Astrocyte of the hippocampus (primary cell): ENCODE measurements at regions not wholly inside any gene's neighbourhood (a gene's known extent, or its start where the extent isn't known, plus 50 kb on each side); places are given as distances from the start of the nearest gene placed in this dataset.

Source experiments
- DNase-seq: peaks from one replicate; pipeline ENCODE4 v3.0.0; 2011; ENCODE audit warnings: low read depth, low spot score

GRCh38 chr4:133483600-133484246 lies 334.6 kb downstream of the PCDH10 start:
- DNase-seq = peak; percentile 54

DNA sequence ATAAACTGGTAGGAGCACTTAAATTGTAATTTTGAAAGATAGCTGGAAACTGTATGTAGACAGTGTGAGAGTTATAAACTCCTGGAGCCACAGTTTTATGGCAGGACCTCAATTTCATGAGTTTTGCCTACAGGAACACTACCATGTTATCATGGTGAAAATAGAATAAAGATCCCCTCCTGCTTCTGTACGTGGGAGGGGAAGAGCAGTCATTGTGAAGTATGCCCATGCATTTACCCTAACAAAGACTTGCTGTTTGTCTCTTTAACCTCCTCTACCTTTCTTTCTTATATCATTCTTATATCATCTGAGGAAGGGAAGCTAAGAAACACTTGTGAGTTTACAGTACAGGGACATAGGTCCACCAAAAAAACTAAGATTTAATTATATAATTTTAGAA lies 327.0 kb downstream of the PCDH10 start:
- DNase-seq = no peak

GRCh38 chr4:133474501-133474900 lies 325.4 kb downstream of the PCDH10 start:
- DNase-seq = no peak

GRCh38 chr4:133472244-133472643 lies 323.1 kb downstream of the PCDH10 start:
- no peak for DNase-seq

GRCh38 chr4:133467290-133467947 lies 318.3 kb downstream of the PCDH10 start:
- no peak for DNase-seq

DNA sequence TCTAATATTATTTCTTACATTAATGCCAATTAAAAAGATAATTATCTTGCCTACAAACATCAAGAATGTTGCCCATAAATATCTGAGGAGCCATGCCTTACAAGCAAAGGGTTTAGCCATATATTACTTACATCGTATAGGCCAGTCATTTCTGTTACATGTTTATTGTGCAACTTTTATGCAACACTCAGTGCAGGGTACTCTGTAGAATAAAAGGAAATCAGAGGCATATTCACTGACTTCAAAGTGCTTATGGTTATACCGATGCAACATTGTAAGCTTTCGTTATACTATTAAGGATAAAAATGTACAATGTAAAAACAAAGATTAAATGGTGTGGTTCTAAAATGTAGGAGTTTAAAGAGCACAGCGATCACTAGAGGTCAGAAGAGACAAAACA lies 315.9 kb downstream of the PCDH10 start:
- DNase-seq = no peak

GRCh38 chr4:133464311-133464710 lies 315.2 kb downstream of the PCDH10 start:
- DNase-seq = no peak

GRCh38 chr4:133452678-133453077 lies 303.6 kb downstream of the PCDH10 start:
- no peak for DNase-seq

DNA sequence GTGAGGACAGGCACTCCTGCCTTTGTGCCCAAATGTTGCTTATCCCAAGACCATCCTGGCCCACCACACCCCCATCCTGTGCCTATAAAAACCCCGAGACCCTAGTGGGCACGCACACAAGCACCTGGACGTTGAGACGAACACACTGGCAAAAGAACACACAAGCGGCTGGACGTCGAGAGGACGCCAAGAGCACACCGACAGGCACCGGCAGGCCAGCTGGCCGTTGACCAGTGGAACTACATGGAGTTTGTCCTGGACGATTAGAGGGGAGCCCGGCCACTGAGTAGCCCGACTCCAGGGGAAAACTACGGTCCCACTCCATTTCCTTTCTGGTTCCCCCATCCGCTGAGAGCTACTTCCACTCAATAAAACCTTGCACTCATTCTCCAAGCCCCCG lies 301.7 kb downstream of the PCDH10 start:
- no peak for DNase-seq

DNA sequence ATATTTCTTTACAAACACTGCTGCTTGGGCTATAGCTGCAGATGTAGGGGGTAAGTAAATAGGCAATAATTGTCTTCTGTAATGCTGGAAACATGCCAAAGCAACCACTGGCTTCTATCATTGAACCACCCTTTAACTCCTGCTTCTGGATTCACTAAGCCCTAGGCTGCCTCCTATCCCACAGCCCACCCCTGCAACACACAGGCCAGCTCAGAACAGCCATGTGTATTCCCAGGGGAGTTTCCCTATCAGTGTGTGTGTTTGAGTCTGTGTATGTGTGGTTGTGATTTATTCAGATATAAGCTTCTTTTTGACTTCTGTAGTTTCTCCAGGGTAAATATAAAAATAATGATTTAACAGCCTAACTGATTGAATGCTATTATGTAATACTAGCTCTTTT lies 291.3 kb downstream of the PCDH10 start:
- DNase-seq = no peak

GRCh38 chr4:133439830-133440229 lies 290.7 kb downstream of the PCDH10 start:
- DNase-seq = no peak

- no peak for DNase-seq
Measured at GRCh38 chr4:133424605-133425004, 275.5 kb downstream of the PCDH10 start.

DNA sequence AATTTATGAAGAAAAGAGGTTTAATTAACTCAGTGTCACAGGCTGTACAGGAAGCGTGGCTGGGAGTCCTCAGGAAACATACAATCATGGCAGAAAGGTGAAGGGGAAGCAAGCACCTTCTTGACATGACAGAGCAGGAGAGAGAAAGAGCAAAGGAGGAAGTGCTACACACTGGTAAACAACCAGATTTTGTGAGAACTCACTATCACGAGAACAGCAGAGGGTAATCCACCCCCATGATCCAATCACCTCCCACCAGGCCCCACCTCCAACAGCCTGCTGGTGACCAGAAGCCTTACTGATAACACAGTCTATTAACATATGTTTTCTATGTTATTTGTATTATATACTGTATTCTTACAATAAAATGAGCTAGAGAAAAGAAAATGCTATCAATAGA lies 254.8 kb downstream of the PCDH10 start:
- DNase-seq = no peak

GRCh38 chr4:133402616-133403015 lies 253.5 kb downstream of the PCDH10 start:
- DNase-seq = peak; percentile 27

- no peak for DNase-seq
Measured at GRCh38 chr4:133394971-133395627, 246.0 kb downstream of the PCDH10 start.

- no peak for DNase-seq
Measured at GRCh38 chr4:133390198-133390855, 241.2 kb downstream of the PCDH10 start.

DNA sequence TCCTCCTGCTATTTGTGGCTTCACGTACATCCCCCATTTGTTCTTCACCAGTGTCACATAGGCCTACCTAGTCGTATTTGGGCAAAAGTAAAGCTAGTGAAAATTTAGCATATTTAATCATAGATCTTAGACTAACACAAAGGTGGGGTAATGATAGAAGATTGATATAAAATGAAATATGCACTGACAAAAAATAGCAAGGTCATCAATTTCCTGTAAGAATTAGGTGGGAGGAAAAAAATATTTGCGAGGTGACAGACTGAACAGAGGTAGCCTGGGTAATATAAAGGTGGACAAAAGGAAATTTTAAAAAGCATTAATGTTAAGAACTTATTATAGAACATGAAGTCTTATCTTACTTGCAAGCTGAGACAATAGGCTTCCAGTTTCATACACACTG lies 239.9 kb downstream of the PCDH10 start:
- DNase-seq = no peak

- no peak for DNase-seq
Measured at GRCh38 chr4:133385161-133385954, 236.3 kb downstream of the PCDH10 start.

GRCh38 chr4:133379681-133380438 lies 230.8 kb downstream of the PCDH10 start:
- no peak for DNase-seq

DNA sequence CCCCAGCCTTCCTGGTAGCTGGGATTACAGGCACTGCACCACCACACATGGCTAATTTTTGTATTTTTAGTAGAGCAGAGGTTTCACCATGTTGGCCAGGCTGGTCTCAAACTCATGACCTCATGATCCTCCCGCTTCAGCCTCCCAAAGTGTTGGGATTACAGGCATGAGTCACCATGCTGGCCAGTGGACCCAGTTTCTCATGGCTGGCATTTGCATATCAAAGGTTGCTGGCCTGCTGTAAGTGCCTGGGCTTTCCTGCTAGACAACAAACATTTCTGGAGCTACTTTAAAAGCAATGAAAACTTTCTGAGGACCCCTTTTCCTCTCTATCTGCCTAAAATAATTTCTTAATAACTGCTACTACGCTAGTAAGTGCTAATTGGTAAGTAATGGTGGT lies 228.2 kb downstream of the PCDH10 start:
- peak; percentile 5 for DNase-seq

DNA sequence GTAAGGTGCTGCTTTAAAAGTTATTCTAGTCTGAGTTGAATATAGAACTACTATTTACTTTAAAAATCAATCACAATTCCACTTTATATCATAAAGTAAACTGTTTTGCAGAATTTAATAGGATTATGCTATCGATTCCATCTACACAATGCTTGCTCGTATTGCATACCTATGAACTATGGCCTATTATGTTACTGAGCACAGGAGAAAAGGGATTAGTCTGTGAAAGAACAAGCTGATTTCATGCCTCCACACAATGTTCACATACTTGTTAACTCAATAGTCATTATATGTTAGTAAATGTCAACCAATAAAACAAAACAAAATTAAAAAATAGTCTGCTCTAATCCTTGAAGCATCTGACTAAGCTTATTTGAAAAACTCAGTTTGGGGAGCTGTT lies 223.6 kb downstream of the PCDH10 start:
- no peak for DNase-seq
